ENCODE measurements at regions not wholly inside any gene's neighbourhood (a gene's known extent, or its start where the extent isn't known, plus 50 kb on each side); places are given as distances from the start of the nearest gene placed in this dataset.
A peak's percentile ranks its signal among the peaks of the same experiment; 100 is the strongest.

- DNase-seq, result no peak
- H3K36me3 ChIP-seq, result no peaks in the 10 kb centered on the region
- in situ Hi-C loops (cut with MboI; ENCODE audit: low pct_ligation_motif_present in 1 of 4, low pct_unique_long_range_greater_than_20kb in 1 of 4, low sequenced_read_pairs in 3 of 4), result loop anchor here in 3 of 4 donors (25.0 kb wide), 2 partner anchors 1809 to 1834 kb away; no protein-coding TSS in a partner anchor
- no peaks in the 10 kb centered on the region for H3K4me1 ChIP-seq
- TF ChIP-seq EP300 (IDR thresholded peaks at IDR 0.05; ENCODE audit: low read depth) (no peak), CTCF (IDR thresholded peaks at IDR 0.05) (no peak), POLR2A (IDR thresholded peaks at IDR 0.05) (no peak), POLR2AphosphoS5 (IDR thresholded peaks at IDR 0.05) (no peak)
- no peaks in the 10 kb centered on the region for H3K9me3 ChIP-seq
- no peaks in the 10 kb centered on the region for H3K27me3 ChIP-seq
- H3K27ac ChIP-seq, result no peak overlapping the region
- 38 to 57% methylated on average over 1 of the region's 1 CpG for WGBS, 2 donors (ENCODE audit: low coverage in 1 of 2)
- no peak overlapping the region for H3K4me3 ChIP-seq
- intact Hi-C loops (cut with DNase I; ENCODE audit: low total_unique reads), result no loop called here
Observed at GRCh38 chr2:155377931-155378444, 679.5 kb downstream of the KCNJ3 start.

GRCh38 chr2:155377266-155377680 lies 678.8 kb downstream of the KCNJ3 start:
- Histone ChIP-seq H3K4me3 (no peak overlapping the region), H3K27me3 (no peaks in the 10 kb centered on the region), H3K4me1 (no peaks in the 10 kb centered on the region), H3K27ac (no peak overlapping the region), H3K9me3 (no peaks in the 10 kb centered on the region), H3K36me3 (no peaks in the 10 kb centered on the region)
- WGBS, 2 donors (ENCODE audit: low coverage in 1 of 2), result 55 to 57% methylated on average over 5 of the region's 5 CpGs
- intact Hi-C loops (cut with DNase I; ENCODE audit: low total_unique reads), result no loop called here
- TF ChIP-seq POLR2AphosphoS5 (IDR thresholded peaks at IDR 0.05), result no peak
- TF ChIP-seq CTCF (IDR thresholded peaks at IDR 0.05), result peak in 4 of 5 experiments; percentile 10 to 29 (median 14)
- in situ Hi-C loops (cut with MboI; ENCODE audit: low pct_ligation_motif_present in 1 of 4, low pct_unique_long_range_greater_than_20kb in 1 of 4, low sequenced_read_pairs in 3 of 4), result loop anchor here in 3 of 4 donors (25.0 kb wide), 2 partner anchors 1810 to 1835 kb away; no protein-coding TSS in a partner anchor
- DNase-seq, result no peak

GRCh38 chr2:155372969-155373368 lies 674.5 kb downstream of the KCNJ3 start:
- intact Hi-C loops (cut with DNase I; ENCODE audit: low total_unique reads) (no loop called here), in situ Hi-C loops (cut with MboI; ENCODE audit: low pct_ligation_motif_present in 1 of 4, low pct_unique_long_range_greater_than_20kb in 1 of 4, low sequenced_read_pairs in 3 of 4) (no loop called here)
- Histone ChIP-seq H3K4me1 (no peaks in the 10 kb centered on the region), H3K27ac (no peak overlapping the region), H3K27me3 (no peaks in the 10 kb centered on the region), H3K4me3 (no peak overlapping the region), H3K36me3 (no peaks in the 10 kb centered on the region), H3K9me3 (no peaks in the 10 kb centered on the region)
- WGBS, 2 donors (ENCODE audit: low coverage in 1 of 2), result 19 to 27% methylated on average over 2 of the region's 2 CpGs
- DNase-seq, result no peak
- TF ChIP-seq POLR2A (IDR thresholded peaks at IDR 0.05) (no peak), EP300 (IDR thresholded peaks at IDR 0.05; ENCODE audit: low read depth) (no peak), CTCF (IDR thresholded peaks at IDR 0.05) (no peak), POLR2AphosphoS5 (IDR thresholded peaks at IDR 0.05) (no peak)

- WGBS, 2 donors (ENCODE audit: low coverage in 1 of 2), result 29 to 33% methylated on average over 1 of the region's 1 CpG
- no peaks in the 10 kb centered on the region for H3K27me3 ChIP-seq
- no peak overlapping the region for H3K4me3 ChIP-seq
- H3K27ac ChIP-seq, result no peak overlapping the region
- TF ChIP-seq EP300 (IDR thresholded peaks at IDR 0.05; ENCODE audit: low read depth) (no peak), POLR2AphosphoS5 (IDR thresholded peaks at IDR 0.05) (no peak), CTCF (IDR thresholded peaks at IDR 0.05) (no peak), POLR2A (IDR thresholded peaks at IDR 0.05) (no peak)
- H3K4me1 ChIP-seq, result no peaks in the 10 kb centered on the region
- in situ Hi-C loops (cut with MboI; ENCODE audit: low pct_ligation_motif_present in 1 of 4, low pct_unique_long_range_greater_than_20kb in 1 of 4, low sequenced_read_pairs in 3 of 4), result no loop called here
- no peak for DNase-seq
- intact Hi-C loops (cut with DNase I; ENCODE audit: low total_unique reads), result no loop called here
- no peaks in the 10 kb centered on the region for H3K9me3 ChIP-seq
- no peaks in the 10 kb centered on the region for H3K36me3 ChIP-seq
Observed at GRCh38 chr2:155368934-155369333, 670.4 kb downstream of the KCNJ3 start.
